ENCODE measurements at regions not wholly inside any gene's neighbourhood (a gene's known extent, or its start where the extent isn't known, plus 50 kb on each side); places are given as distances from the start of the nearest gene placed in this dataset.

GRCh38 chr22:27420195-27420816, 381.2 kb downstream of the MN1 start:
- no peak for DNase-seq (ENCODE audit: low spot score)

GRCh38 chr22:27420817-27421361, 380.7 kb downstream of the MN1 start:
- no peak for DNase-seq (ENCODE audit: low spot score)

DNA sequence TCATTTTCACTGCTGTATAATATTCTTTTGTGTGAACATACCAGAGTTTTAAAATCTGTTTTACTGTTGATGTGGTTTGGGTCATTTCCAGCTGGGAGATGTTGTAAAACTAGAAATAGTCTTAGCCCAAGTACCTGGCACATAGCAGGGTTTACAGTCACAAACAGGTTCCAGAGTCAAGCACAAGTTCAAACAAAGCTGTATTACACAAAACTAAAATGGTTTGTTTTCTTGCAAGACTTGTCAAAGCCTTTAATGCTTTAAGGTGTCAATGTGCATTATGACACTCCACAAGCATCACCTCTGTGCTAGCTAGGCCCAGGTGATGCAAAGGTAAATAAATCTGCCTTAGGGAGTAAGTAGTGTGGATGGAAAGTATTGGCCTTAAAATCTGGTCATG, 379.1 kb downstream of the MN1 start:
- DNase-seq (ENCODE audit: low spot score) = no peak

- DNase-seq (ENCODE audit: low spot score) = no peak
Observed at GRCh38 chr22:27424319-27424718, 377.2 kb downstream of the MN1 start.

- DNase-seq (ENCODE audit: low spot score) = no peak
Observed at GRCh38 chr22:27429476-27429875, 372.1 kb downstream of the MN1 start.

- DNase-seq (ENCODE audit: low spot score) = no peak
Observed at GRCh38 chr22:27431081-27431480, 370.5 kb downstream of the MN1 start.

DNA sequence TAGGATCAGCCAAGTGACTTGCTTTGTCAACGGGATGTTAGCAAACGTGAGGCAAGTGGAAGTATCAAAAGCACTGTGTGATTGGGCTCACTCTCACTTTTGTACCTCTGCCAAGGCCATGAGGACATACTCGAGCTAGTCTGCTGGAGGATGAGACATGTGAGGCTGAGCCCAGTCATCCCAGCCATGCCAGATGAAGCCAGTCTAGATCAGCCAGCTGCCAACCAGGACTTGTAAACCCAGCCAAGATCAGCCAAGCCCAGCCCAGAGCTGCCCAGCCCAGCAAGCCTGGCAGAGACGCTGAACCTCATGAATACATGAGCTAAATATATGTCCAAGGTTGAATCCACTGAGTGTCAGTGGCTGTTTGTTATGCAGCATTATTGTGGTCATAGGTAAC, 369.7 kb downstream of the MN1 start:
- no peak for DNase-seq (ENCODE audit: low spot score)

DNA sequence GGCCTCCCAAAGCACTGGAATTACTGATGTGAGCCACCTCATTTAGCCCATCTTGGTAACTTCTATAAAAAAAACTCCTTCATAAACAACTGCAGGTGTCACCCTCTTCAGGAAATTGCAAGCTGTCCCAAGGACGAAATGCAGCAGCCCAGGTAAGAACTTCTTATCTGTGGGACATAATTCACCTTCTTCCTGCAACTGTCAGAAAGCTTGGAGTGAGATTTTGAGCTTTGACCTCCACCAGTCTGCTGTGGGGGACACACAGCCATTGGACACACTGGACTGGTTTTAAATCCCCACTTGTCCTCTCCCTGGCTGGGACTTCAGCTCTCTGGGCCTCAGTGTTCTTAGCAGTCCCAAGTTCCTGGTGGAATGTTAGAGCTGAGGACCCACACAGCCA, 368.5 kb downstream of the MN1 start:
- DNase-seq (ENCODE audit: low spot score) = no peak

DNA sequence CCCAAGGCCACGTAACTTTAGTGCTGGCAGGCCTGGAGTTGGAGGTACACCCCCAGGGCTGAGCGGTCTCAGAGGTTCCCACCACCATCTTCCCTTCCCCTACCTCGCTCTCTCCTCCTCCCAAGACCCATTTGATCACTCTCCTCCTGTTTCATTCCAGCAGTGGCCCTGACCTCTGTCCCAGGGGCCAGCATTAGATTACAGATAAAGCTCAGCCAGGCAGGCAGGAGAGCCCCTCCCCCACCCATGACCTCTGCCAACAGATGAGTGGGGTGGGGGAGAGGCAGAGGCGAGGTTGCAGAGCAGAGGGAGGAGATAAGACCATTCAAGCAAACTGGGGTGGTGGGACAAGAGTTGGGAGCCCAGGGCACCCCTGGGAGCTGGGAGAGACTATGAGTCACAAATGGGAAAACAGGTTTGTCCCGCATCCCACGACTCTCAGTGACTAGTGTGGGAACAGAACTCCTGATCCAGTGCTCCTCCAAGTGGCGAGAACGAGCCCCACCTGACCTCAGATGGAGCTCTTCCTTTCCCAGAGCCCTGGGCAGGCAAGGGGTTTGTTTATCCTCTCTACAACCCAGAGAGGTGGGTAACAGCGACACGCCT, 367.9 kb downstream of the MN1 start:
- DNase-seq (ENCODE audit: low spot score) = no peak

DNA sequence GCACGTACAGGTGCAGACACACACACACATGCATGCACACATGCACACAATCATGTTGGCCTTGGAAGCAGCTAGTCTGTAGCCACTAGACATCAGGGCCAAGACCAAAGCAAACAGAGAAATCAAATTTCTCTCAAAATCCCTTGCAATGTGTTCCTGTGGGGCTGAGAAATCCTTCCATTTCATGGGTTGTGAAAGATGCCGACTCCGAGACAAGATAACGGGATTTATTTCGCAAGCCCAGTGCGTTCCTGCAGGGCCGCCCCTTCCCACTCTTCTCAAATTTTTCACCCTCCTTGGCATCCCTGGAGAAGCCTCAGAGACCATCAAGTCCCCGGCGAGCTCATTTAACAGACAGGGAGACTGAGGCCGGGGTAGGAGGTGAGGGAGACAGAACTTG, 366.7 kb downstream of the MN1 start:
- no peak for DNase-seq (ENCODE audit: low spot score)

GRCh38 chr22:27435844-27436576, 365.5 kb downstream of the MN1 start:
- no peak for DNase-seq (ENCODE audit: low spot score)

DNA sequence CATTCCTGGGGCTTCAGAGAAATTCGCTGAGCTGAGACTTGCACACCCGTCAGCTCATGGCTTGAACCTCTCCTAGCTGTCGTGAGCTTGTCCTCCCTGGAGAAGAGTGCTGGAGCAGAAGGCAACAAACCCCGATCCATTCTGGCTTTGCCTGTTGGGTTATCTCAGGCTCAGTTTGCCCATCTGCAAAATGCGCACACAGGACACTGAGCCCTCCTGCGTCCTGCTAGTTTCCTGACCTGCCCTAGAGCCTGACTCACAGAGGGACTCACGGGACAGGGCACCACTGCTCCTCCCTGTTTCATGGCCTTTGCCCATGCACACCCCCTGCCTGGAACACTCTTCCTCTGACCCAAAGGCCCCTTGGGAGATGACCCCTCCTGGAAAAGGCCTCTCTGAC, 365.0 kb downstream of the MN1 start:
- DNase-seq (ENCODE audit: low spot score) = no peak

- DNase-seq (ENCODE audit: low spot score) = no peak
Observed at GRCh38 chr22:27437570-27437969, 364.0 kb downstream of the MN1 start.

DNA sequence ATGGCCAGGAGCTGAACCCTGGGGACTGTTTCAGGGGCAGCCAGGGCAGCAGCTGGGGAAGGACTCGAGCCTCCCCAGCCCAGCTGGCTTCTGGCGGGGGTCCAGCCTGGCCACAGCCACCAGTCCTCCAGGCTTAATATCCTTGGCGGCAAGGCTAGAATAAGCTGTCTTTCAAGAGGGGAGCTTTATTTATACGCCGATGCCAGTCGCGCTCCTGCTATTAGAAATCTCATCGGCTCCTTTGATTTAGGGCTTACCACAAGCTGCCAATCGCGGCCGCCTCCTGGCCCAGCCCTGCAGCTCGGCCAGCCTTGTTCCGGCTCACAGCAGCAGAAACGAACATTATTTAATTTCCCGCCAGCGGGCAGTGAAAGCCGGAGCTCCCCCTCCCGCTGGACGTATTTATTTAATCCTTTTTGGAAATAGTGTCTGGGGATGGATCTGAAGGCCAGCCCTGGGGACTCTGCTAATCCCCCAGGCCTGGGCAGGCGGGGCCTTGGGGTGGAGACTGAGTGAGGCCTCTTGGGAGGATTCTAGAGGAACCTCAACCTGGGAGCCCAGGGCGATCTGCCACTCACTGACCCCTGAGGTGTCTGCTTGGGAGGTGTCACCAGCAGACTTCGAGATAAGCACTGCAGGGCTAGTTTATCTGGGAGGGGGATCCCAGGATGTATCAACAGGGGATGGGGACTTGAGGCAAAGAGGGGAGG, 363.1 kb downstream of the MN1 start:
- no peak for DNase-seq (ENCODE audit: low spot score)

- no peak for DNase-seq (ENCODE audit: low spot score)
Observed at GRCh38 chr22:27439131-27439530, 362.4 kb downstream of the MN1 start.

DNA sequence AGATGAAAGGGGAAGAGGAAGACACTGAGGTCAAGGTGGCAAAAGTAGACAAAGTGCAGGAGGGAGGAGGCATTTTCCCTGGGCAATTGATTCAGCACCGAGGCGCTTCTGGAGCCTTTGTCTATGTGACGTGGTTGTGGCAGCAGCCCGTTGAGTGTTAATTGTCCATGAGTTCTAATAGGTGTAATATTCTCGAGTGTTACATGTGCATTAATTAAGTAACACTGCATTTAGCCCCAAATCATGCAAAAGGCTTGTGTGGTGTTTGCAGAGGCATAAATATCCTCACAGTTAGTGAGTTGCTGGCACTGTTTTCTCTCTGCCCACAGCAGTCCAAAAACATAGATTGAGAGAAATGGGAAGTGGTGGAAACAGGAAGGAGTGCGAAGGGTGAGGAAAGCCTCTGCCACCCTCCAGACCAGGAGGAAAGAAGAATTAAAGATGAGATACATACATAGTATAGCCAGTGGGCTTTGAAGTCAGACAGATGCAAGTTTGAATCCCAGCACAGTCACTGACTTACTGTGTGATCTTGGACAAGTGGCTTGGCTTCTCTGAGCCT, 361.2 kb downstream of the MN1 start:
- DNase-seq (ENCODE audit: low spot score) = no peak

- DNase-seq (ENCODE audit: low spot score) = no peak
Observed at GRCh38 chr22:27441706-27442475, 359.7 kb downstream of the MN1 start.

DNA sequence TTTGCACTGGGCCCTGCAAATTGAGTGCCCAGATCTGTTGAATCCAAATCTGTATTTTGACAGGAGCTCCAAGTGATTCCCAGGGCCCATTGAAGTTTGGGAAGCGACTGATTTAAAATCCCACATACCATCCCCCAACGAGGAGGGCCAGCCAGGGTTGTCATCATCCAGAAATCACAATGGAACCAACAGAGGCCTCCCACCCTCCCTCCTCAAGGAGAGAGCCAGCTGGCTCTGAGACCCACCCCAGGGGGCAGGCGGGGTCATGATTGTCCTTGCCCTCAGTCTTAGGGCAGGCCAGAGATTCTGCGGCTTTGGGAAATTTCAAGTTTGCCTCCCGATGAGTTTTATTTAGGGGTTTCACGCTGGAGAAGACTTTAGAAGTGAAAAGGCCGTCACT, 358.2 kb downstream of the MN1 start:
- DNase-seq (ENCODE audit: low spot score) = no peak

DNA sequence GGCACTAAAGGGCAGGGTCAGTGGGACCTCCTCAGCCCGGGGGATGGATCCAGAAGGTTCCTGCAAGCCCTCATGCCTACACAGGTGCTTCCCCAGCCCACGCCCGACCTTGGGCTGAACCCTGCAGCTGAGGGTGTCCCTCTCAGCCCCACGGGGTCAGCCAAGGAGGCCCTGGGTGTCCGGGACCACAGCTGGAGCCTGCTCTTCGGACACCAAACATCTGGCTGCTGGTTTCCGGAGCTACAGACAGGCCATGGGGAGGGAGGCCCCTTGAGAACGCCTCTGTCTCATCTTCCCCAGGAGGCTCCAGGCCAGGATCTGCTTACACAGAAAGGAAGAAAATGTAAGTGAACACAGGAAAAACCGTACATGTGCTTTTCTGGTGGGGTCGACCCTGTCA, 355.7 kb downstream of the MN1 start:
- no peak for DNase-seq (ENCODE audit: low spot score)

- no peak for DNase-seq (ENCODE audit: low spot score)
Observed at GRCh38 chr22:27447289-27447688, 354.3 kb downstream of the MN1 start.

GRCh38 chr22:27450448-27450847, 351.1 kb downstream of the MN1 start:
- no peak for DNase-seq (ENCODE audit: low spot score)

GRCh38 chr22:27452245-27452644, 349.3 kb downstream of the MN1 start:
- no peak for DNase-seq (ENCODE audit: low spot score)
